WTC11 (cell line): ENCODE measurements at regions not wholly inside any gene's neighbourhood (a gene's known extent, or its start where the extent isn't known, plus 50 kb on each side); places are given as distances from the start of the nearest gene placed in this dataset.

Experiments
- ATAC-seq: fragments of 200-7000 bp; cut with Tn5 transposase; 2 replicates; pipeline ENCODE4 v1.10.0; 2021; ENCODE audit warnings: mild to moderate bottlenecking, moderate library complexity
- CTCF ChIA-PET: fragments of 300-600 bp; sonication (Branson Sonifier 250); formaldehyde crosslinking; loops from one replicate; lab custom pipeline; 2021; ENCODE audit warnings: antibody characterized with exemption; lab: Charles Lee
- POLR2A ChIA-PET: fragments of 350-600 bp; sonication (Branson Sonifier 250); formaldehyde crosslinking; loops from one replicate; lab custom pipeline; 2021; ENCODE audit warnings: antibody characterized with exemption; lab: Charles Lee
- DNase-seq: peaks from one replicate; pipeline ENCODE4 v3.0.0; 2021; ENCODE audit warnings: low spot score
- H3K27ac Mint-ChIP-seq: 2 replicates; pipeline ENCODE4 v1.8.0; 2021; ENCODE audit warnings: mixed read lengths
- H3K27me3 Mint-ChIP-seq: 2 replicates; pipeline ENCODE4 v1.8.0; 2021; ENCODE audit warnings: low read depth, mild to moderate bottlenecking, moderate library complexity, mixed read lengths
- H3K36me3 Mint-ChIP-seq: 2 replicates; pipeline ENCODE4 v1.8.0; 2021; ENCODE audit warnings: mixed read lengths
- H3K4me1 Mint-ChIP-seq: 2 replicates; pipeline ENCODE4 v1.8.0; 2022; ENCODE audit warnings: mixed read lengths
- H3K4me3 Mint-ChIP-seq: 2 replicates; pipeline ENCODE4 v1.8.0; 2021; ENCODE audit warnings: mild to moderate bottlenecking, moderate library complexity, mixed read lengths
- H3K9me3 Mint-ChIP-seq: 2 replicates; pipeline ENCODE4 v1.8.0; 2021; ENCODE audit warnings: mixed read lengths
- CREB1 ChIP-seq: sonication (generic); formaldehyde crosslinking; IDR thresholded peaks from 2 replicates; pipeline ENCODE4 v1.8.0; 2023; ENCODE audit warnings: mild to moderate bottlenecking, missing genetic modification reagents
- EMX1 ChIP-seq: fragments of 250-450 bp; sonication (Bioruptor Pico); IDR thresholded peaks from 2 replicates; pipeline ENCODE4 v1.8.0; 2021; ENCODE audit warnings: mild to moderate bottlenecking
- FOXK1 ChIP-seq: sonication (generic); formaldehyde crosslinking; IDR thresholded peaks from 2 replicates; pipeline ENCODE4 v1.8.0; 2022; ENCODE audit warnings: mild to moderate bottlenecking, moderate library complexity, missing genetic modification reagents
- IRF2 ChIP-seq: sonication (generic); formaldehyde crosslinking; IDR thresholded peaks from 2 replicates; pipeline ENCODE4 v1.8.0; 2022; ENCODE audit warnings: low read depth, missing genetic modification reagents, borderline replicate concordance
- NFYB ChIP-seq: sonication (generic); formaldehyde crosslinking; conservative IDR thresholded peaks from 2 replicates; pipeline ENCODE4 v1.8.0; 2022; ENCODE audit warnings: low read depth, missing genetic modification reagents
- NR1H2 ChIP-seq: sonication (generic); formaldehyde crosslinking; IDR thresholded peaks from 2 replicates; pipeline ENCODE4 v1.9.0; 2021; ENCODE audit warnings: mild to moderate bottlenecking, moderate library complexity, missing genetic modification reagents
- SMAD4 ChIP-seq: sonication (generic); formaldehyde crosslinking; IDR thresholded peaks from 2 replicates; pipeline ENCODE4 v1.8.0; 2022; ENCODE audit warnings: mild to moderate bottlenecking, missing genetic modification reagents
- SP1 ChIP-seq: sonication (generic); formaldehyde crosslinking; conservative IDR thresholded peaks from 2 replicates; pipeline ENCODE4 v1.8.1; 2022; ENCODE audit warnings: missing genetic modification reagents
- ZNF121 ChIP-seq: sonication (generic); formaldehyde crosslinking; IDR thresholded peaks from 2 replicates; pipeline ENCODE4 v1.8.0; 2023; ENCODE audit warnings: missing genetic modification reagents
- ZNF416 ChIP-seq: fragments of 250-450 bp; sonication (Bioruptor Pico); IDR thresholded peaks from 2 replicates; pipeline ENCODE4 v1.9.0; 2021; ENCODE audit warnings: mild to moderate bottlenecking, inconsistent platforms
- TF ChIP-seq, protein P1 (sequence below): fragments of 250-450 bp; sonication (Bioruptor Pico); IDR thresholded peaks from 2 replicates; pipeline ENCODE4 v1.8.0; 2021; ENCODE audit warnings: mild to moderate bottlenecking
- TF ChIP-seq, protein P2 (sequence below): sonication (generic); formaldehyde crosslinking; IDR thresholded peaks from 2 replicates; pipeline ENCODE4 v1.8.1; 2022; ENCODE audit warnings: mild to moderate bottlenecking, moderate library complexity, missing genetic modification reagents
- TF ChIP-seq, protein P3 (sequence below): sonication (generic); formaldehyde crosslinking; IDR thresholded peaks from 2 replicates; pipeline ENCODE4 v1.8.1; 2023; ENCODE audit warnings: mild to moderate bottlenecking, missing genetic modification reagents
- TF ChIP-seq, protein P4 (sequence below): sonication (generic); formaldehyde crosslinking; IDR thresholded peaks from 2 replicates; pipeline ENCODE4 v1.8.1; 2023; ENCODE audit warnings: mild to moderate bottlenecking, missing genetic modification reagents, borderline replicate concordance
- TF ChIP-seq, protein P5 (sequence below): sonication (generic); formaldehyde crosslinking; IDR thresholded peaks from 2 replicates; pipeline ENCODE4 v1.8.0; 2022; ENCODE audit warnings: mild to moderate bottlenecking, missing genetic modification reagents
- TF ChIP-seq, protein P6 (sequence below): sonication (generic); formaldehyde crosslinking; IDR thresholded peaks from 2 replicates; pipeline ENCODE4 v1.8.0; 2022; ENCODE audit warnings: mild to moderate bottlenecking, missing genetic modification reagents
- TF ChIP-seq, protein P7 (sequence below): sonication (generic); formaldehyde crosslinking; conservative IDR thresholded peaks from 2 replicates; pipeline ENCODE4 v1.8.1; 2022; ENCODE audit warnings: mild to moderate bottlenecking, missing genetic modification reagents
- TF ChIP-seq, protein P8 (sequence below): fragments of 250-450 bp; sonication (Bioruptor Pico); IDR thresholded peaks from 2 replicates; pipeline ENCODE4 v1.9.0; 2021; ENCODE audit warnings: moderate library complexity, mild to moderate bottlenecking, inconsistent platforms, borderline replicate concordance
- TF ChIP-seq, protein P9 (sequence below): fragments of 250-450 bp; sonication (Bioruptor Pico); conservative IDR thresholded peaks from 2 replicates; pipeline ENCODE4 v1.9.0; 2021; ENCODE audit warnings: mild to moderate bottlenecking

DNA sequence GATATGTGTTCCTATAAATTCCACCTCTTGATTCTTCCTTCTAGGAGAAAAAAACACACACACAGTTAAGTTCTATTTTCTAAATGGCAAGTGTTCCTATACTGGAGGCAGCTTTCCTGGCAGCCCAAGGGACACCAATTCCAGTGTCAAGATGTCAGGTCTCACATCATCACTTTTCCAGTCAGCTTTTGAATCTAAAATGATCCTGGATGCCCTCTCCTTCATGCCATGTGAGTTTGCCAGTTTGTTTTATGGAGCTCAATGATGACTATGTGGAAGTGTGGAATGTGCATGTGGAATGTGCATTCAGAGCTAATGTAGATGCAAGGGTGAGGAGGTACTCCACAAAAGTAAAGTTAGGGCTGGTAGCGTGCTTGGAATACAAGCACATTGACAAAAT is 269.3 kb upstream of the NMUR2 start:
- Mint-ChIP-seq H3K4me3 (no peak overlapping the region), H3K9me3 (no peaks in the 10 kb centered on the region), H3K27me3 (no peaks in the 10 kb centered on the region), H3K36me3 (no peaks in the 10 kb centered on the region), H3K27ac (no peak overlapping the region), H3K4me1 (peaks cover 3% of the 10 kb centered on the region; the same call in 1 of the 2 replicates)
- DNase-seq (no peak), ATAC-seq (no peak)
- TF ChIP-seq, protein P1, sequence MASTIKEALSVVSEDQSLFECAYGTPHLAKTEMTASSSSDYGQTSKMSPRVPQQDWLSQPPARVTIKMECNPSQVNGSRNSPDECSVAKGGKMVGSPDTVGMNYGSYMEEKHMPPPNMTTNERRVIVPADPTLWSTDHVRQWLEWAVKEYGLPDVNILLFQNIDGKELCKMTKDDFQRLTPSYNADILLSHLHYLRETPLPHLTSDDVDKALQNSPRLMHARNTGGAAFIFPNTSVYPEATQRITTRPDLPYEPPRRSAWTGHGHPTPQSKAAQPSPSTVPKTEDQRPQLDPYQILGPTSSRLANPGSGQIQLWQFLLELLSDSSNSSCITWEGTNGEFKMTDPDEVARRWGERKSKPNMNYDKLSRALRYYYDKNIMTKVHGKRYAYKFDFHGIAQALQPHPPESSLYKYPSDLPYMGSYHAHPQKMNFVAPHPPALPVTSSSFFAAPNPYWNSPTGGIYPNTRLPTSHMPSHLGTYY (CRISPR knock-in tag): no peak
- TF ChIP-seq, protein P2, sequence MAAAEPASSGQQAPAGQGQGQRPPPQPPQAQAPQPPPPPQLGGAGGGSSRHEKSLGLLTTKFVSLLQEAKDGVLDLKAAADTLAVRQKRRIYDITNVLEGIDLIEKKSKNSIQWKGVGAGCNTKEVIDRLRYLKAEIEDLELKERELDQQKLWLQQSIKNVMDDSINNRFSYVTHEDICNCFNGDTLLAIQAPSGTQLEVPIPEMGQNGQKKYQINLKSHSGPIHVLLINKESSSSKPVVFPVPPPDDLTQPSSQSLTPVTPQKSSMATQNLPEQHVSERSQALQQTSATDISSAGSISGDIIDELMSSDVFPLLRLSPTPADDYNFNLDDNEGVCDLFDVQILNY (CRISPR knock-in tag): no peak
- TF ChIP-seq EMX1 (CRISPR knock-in tag) (no peak), ZNF121 (no peak), ZNF416 (no peak), NFYB (CRISPR knock-in tag) (no peak)
- TF ChIP-seq, protein P3, sequence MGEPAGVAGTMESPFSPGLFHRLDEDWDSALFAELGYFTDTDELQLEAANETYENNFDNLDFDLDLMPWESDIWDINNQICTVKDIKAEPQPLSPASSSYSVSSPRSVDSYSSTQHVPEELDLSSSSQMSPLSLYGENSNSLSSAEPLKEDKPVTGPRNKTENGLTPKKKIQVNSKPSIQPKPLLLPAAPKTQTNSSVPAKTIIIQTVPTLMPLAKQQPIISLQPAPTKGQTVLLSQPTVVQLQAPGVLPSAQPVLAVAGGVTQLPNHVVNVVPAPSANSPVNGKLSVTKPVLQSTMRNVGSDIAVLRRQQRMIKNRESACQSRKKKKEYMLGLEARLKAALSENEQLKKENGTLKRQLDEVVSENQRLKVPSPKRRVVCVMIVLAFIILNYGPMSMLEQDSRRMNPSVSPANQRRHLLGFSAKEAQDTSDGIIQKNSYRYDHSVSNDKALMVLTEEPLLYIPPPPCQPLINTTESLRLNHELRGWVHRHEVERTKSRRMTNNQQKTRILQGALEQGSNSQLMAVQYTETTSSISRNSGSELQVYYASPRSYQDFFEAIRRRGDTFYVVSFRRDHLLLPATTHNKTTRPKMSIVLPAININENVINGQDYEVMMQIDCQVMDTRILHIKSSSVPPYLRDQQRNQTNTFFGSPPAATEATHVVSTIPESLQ: no peak
- TF ChIP-seq, protein P4, sequence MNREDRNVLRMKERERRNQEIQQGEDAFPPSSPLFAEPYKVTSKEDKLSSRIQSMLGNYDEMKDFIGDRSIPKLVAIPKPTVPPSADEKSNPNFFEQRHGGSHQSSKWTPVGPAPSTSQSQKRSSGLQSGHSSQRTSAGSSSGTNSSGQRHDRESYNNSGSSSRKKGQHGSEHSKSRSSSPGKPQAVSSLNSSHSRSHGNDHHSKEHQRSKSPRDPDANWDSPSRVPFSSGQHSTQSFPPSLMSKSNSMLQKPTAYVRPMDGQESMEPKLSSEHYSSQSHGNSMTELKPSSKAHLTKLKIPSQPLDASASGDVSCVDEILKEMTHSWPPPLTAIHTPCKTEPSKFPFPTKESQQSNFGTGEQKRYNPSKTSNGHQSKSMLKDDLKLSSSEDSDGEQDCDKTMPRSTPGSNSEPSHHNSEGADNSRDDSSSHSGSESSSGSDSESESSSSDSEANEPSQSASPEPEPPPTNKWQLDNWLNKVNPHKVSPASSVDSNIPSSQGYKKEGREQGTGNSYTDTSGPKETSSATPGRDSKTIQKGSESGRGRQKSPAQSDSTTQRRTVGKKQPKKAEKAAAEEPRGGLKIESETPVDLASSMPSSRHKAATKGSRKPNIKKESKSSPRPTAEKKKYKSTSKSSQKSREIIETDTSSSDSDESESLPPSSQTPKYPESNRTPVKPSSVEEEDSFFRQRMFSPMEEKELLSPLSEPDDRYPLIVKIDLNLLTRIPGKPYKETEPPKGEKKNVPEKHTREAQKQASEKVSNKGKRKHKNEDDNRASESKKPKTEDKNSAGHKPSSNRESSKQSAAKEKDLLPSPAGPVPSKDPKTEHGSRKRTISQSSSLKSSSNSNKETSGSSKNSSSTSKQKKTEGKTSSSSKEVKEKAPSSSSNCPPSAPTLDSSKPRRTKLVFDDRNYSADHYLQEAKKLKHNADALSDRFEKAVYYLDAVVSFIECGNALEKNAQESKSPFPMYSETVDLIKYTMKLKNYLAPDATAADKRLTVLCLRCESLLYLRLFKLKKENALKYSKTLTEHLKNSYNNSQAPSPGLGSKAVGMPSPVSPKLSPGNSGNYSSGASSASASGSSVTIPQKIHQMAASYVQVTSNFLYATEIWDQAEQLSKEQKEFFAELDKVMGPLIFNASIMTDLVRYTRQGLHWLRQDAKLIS (CRISPR knock-in tag): no peak
- TF ChIP-seq, protein P5, sequence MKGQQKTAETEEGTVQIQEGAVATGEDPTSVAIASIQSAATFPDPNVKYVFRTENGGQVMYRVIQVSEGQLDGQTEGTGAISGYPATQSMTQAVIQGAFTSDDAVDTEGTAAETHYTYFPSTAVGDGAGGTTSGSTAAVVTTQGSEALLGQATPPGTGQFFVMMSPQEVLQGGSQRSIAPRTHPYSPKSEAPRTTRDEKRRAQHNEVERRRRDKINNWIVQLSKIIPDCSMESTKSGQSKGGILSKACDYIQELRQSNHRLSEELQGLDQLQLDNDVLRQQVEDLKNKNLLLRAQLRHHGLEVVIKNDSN (CRISPR knock-in tag): no peak
- TF ChIP-seq, protein P6, sequence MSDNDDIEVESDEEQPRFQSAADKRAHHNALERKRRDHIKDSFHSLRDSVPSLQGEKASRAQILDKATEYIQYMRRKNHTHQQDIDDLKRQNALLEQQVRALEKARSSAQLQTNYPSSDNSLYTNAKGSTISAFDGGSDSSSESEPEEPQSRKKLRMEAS (CRISPR knock-in tag): no peak
- ChIA-PET CTCF (no interaction called here), POLR2A (no interaction called here)

DNA sequence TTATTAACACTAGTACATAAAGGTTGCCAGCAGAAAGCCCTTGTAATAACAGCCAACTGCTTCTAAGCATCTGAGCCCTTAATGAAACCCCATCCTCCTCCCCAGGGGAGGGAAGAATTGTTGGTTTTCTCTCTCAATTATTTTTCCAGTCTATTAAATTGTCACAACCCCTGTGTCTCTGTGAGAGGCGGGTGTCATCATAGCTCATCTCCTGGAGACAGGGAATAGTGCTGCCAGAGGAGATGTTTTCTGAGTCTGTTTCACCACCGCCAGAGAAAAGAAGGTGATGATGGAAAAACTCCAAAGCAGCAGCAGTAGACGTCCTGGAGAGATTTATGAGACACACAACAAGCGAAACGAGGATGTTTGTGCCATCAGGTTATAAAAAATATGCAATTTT is 271.1 kb upstream of the NMUR2 start:
- ATAC-seq: no peak

More for the DNA sequence above, 271.1 kb upstream of the NMUR2 start:
- H3K27ac Mint-ChIP-seq: no peak overlapping the region
- peaks cover 3% of the 10 kb centered on the region; the same call in 1 of the 2 replicates for H3K4me1 Mint-ChIP-seq
- no peak for TF ChIP-seq IRF2 (CRISPR knock-in tag)
- TF ChIP-seq, protein P7, sequence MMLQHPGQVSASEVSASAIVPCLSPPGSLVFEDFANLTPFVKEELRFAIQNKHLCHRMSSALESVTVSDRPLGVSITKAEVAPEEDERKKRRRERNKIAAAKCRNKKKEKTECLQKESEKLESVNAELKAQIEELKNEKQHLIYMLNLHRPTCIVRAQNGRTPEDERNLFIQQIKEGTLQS (CRISPR knock-in tag): no peak
- no peak for TF ChIP-seq FOXK1
- no peak for TF ChIP-seq CREB1 (CRISPR knock-in tag)
- TF ChIP-seq, protein P8, sequence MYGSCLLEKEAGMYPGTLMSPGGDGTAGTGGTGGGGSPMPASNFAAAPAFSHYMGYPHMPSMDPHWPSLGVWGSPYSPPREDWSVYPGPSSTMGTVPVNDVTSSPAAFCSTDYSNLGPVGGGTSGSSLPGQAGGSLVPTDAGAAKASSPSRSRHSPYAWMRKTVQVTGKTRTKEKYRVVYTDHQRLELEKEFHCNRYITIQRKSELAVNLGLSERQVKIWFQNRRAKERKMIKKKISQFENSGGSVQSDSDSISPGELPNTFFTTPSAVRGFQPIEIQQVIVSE (CRISPR knock-in tag): no peak
- TF ChIP-seq, protein P9, sequence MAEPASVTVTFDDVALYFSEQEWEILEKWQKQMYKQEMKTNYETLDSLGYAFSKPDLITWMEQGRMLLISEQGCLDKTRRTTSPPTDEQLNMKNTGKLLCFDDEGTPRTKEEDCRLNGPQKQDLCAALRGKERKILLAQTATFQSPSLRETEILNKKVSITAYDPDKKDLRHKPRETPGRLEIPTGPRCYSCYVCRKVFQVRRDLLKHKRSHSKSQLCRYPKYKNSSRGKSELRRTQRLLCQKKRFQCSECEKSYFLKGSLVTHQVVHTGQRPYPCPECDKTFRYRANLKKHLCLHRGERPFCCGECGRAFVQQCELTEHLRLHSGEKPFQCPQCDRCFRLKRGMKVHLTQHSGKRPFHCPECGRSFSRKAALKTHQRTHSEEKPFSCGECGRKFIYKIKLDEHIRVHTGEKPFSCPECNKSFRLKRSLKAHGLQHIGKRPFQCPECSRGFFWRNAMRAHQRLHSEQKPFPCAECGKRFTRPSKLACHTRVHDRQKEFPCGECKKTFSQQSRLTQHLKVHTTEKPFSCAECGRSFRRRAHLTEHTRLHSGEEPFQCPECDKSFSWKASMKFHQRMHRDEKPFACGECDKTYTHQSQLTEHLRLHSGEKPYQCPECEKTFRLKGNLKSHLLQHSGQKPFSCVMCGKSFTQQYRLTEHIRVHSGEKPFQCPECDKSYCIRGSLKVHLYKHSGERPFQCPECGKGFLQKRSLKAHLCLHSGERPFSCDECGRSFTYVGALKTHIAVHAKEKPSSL (CRISPR knock-in tag): no peak
- TF ChIP-seq SP1 (CRISPR knock-in tag): no peak
- no peak for TF ChIP-seq NFYB (CRISPR knock-in tag)
- TF ChIP-seq SMAD4: no peak
- no peak for TF ChIP-seq NR1H2 (CRISPR knock-in tag)
- TF ChIP-seq EMX1 (CRISPR knock-in tag): no peak
- no peak overlapping the region for H3K4me3 Mint-ChIP-seq
- H3K36me3 Mint-ChIP-seq: no peaks in the 10 kb centered on the region
- ChIA-PET POLR2A (no interaction called here), CTCF (no interaction called here)
- H3K27me3 Mint-ChIP-seq: no peaks in the 10 kb centered on the region
- DNase-seq: no peak
- H3K9me3 Mint-ChIP-seq: peaks cover 5% of the 10 kb centered on the region; the same call in 1 of the 2 replicates
